GM21825 (cell line): ENCODE measurements at regions not wholly inside any gene's neighbourhood (a gene's known extent, or its start where the extent isn't known, plus 50 kb on each side); places are given as distances from the start of the nearest gene placed in this dataset.

ENCODE experiments used
- ATAC-seq: cut with Tn5 transposase; IDR thresholded peaks from one replicate; pipeline ENCODE4 v1.9.1; 2021; ENCODE audit warnings: mild to moderate bottlenecking, moderate library complexity; ENCODE audit not compliant: unreplicated experiment

DNA sequence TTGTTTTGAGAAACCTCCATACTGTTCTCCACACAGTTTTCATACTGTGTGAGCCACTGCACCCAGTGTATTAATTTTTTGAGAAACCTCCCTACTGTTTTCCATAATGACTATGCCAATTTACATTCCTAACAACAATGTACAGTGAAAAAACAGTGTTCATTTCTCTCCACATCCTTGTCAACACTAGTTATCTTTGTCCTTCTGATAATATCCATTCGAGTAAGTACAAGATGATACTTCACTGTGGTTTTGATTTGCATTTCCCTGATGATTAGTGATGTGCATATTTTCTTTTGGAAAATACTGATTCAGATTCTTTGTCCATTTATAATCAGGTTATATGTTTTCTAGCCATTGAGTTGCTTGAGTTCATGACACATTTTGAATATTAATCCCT lies 462.0 kb downstream of the CDH11 start:
- ATAC-seq: no peak

- no peak for ATAC-seq
Observed at GRCh38 chr16:64657316-64658011, 464.4 kb downstream of the CDH11 start.

GRCh38 chr16:64656471-64656870 lies 465.4 kb downstream of the CDH11 start:
- no peak for ATAC-seq

DNA sequence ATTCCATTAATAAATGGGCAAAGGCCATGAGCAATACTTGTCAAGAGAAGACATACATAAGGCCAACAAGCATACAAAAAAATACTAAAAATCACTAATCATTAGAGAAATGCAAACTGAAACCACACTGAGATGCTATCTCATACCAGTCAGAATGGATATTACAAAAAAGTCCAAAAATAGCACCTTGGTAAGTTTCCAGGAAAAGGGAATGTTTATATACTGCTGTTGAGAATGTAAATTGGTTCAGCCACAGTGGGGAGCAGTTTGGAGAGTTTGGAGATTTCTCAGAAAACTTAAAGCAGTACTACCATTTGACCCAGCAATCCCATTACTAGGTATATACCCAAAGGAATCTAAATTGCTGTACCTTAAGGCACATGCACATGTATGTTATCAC lies 467.7 kb downstream of the CDH11 start:
- ATAC-seq: no peak

DNA sequence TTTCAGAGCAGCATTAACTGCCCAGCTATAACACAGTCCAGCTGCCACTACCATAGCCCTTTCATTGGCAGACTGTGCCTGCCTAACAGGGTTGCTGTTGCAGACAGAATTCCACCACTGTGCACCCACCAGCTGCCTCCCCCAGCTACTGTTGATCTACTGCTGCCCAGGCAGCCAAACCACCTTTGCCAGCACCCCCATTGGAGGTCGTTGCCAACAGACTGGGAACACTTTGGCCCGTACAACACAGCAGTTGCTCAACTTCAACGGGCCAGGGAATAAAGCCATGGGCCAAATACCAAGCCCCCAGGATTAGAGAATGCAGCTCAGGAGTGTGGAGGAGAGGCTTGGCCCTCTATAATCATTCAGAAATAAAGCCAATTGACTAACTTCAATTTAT lies 473.6 kb downstream of the CDH11 start:
- ATAC-seq: no peak

DNA sequence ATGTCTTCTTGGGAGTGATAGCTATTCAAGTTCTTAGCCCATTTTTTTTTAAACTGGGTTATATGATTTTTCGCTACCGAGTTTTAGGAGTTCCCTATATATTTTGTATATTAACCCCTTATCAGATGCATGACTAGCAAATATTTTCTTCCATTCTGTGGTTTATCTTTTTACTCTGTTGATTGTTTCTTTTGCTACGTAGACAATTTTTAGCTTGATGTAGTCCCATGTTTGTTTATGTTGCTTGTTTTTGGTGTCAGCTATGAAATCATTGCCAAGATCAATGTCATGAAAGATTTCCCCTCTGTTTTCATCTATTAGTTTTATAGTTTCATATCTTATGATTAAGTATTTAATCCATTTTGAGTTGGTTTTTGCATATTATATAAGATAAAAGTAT lies 480.5 kb downstream of the CDH11 start:
- no peak for ATAC-seq

DNA sequence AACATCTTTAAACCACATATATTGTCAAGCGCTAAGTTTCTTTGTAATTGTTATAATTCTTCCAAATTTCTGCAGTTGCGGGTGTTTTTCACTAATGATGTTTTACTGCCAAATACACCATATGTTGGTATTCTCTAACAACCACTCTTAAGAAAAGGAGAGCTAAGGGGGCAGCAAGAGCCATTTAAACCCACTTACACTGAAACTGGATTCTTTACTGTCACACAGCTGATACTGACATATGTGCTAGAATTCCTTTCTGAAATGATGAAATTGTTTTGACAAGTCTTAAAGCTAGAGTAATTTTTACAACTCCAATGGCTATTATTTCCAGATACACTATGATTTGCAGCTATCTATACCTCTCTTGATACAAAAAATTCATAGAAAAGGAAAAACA lies 483.1 kb downstream of the CDH11 start:
- no peak for ATAC-seq

DNA sequence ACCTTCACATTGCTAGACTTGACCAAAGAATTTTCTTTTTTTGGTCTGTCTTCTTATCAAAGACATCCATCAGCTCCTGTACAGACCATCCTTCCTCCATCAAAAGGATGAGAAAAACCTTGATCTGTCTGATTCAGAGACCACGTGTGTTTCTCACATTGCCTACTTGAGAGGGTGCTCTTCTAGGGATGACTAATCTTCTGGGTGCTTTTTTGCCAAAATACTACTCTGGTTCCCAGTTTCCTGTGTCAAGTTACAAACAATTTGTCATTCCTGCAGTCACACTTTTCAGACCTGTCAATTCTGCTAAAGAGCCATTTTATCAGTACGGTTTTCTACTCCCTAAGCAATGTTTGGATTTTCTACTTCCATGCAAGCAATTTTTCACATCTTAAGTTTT lies 492.2 kb downstream of the CDH11 start:
- no peak for ATAC-seq

DNA sequence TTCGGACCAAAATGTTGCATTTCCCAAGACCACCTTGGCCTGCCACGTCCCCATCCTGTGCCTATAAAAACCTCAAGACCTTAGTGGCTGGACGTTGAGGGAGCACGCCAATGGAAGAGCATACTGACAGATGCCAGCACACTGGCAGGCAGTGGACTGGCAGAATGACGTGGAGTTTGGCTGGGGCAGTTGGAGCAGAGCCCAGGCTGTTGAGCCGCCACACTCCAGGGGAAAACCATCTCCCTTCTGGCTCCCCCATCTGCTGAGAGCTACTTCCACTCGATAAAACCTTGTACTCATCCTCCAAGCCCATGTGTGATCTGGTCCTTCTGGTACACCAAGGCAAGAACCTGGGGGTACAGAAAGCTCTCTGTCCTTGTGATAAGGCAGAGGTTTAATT lies 494.1 kb downstream of the CDH11 start:
- no peak for ATAC-seq

DNA sequence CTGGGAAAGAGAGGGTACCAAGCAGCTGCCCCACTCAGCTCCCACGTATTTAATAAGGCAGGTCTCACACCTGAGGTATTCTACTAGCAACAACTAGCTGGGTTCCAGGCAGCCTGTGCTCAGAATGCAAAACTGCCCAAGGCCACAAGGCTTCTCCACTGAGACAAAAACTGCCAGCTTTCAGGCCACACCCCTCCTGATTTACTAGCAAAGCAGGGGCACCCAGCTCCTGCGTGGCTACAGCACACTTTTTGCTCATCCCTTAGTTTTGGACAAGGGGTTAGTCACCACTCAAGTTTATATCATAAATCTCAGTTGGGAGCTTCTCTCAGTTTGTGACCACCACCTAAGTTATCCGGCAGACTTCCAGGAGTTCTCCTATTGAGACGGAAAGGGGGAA lies 494.6 kb downstream of the CDH11 start:
- ATAC-seq: no peak

DNA sequence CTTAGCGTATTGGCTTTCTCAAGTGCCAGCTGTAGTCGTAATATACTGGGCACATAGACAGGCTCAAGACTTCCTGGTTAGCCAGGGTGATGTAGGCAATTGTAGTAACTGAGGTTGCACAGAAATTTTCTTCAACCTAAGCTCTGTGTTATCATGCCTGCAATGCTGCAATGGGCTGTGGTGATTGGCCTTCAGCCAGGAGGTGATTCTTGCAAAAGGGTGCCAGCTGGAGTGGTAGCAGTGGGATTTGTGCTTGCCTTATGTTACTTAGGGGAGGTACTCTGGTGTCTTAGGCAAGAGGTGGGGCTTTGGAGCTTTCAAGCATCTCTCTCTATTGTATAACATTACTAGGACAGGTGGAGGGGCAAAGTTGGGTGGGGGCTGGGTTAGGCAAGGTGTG lies 495.1 kb downstream of the CDH11 start:
- no peak for ATAC-seq

GRCh38 chr16:64621616-64622015 lies 500.2 kb downstream of the CDH11 start:
- no peak for ATAC-seq

DNA sequence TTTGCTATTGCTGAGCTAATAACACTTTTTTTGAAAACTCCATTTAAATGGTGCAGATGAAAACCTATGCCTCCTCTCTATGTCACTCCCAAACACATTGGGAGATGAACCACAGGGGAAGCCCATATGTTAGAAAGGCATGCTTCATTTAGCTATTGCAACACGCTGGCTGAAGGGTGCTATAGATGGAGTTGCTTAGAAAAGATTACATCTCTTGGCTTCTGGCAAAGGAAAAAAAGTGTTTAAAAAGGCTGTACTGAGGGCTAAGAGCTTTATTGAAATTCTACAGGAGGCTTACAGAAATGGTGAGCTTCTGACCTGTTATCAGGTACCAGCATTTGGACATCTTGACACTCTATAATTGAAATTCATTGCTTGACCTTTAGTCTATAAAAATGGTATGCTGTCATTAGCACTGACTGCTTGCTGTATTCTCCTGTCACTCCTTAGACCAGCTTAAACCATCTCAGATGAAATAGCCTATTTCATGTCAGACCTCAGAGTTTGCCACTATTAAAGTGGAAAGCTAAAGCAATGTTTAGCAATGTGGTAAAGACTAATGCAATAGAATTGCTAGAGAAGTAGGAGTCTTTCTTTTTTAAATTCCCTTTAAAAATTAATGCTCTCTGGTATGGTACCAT lies 503.9 kb downstream of the CDH11 start:
- no peak for ATAC-seq

- no peak for ATAC-seq
Observed at GRCh38 chr16:64615630-64616280, 506.1 kb downstream of the CDH11 start.

GRCh38 chr16:64596196-64596595 lies 525.7 kb downstream of the CDH11 start:
- ATAC-seq: no peak

DNA sequence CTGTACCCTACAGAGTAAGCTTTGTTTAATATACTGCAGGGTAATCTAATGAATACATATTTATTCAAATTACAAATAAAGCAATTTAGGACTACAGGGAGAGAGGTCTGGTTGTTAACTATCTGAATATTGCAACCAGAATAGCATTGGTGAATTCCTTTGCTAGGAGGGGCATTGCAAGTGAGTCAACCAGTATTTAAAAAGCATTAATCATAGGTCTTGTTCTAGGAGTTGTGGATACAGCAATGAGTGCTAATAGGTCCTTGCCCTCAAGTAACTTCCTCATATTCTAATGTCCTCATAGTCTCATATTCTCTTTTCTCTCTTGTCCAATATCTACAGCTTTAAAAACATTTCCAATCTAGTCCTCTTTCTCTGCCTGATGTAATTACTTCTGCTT lies 531.4 kb downstream of the CDH11 start:
- ATAC-seq: no peak

GRCh38 chr16:64589836-64590235 lies 532.0 kb downstream of the CDH11 start:
- no peak for ATAC-seq

GRCh38 chr16:64586781-64587180 lies 535.1 kb downstream of the CDH11 start:
- ATAC-seq: no peak

DNA sequence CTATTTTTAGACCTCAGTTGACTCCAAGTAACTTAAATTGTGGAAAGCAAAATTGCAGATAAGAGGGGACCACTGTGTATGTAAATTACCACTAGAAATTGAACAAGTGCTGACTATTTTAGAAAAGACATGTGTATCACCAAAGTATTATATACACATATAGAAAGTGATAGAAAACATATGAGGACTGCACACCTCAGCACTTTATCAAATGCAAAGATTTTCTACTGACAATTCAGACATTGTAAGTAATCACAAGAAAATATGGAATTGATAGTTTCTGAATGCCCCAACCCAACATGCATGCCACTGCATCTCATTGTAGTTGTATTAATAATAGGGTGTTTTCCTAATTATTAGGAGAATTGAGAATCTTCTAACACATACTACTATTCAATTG lies 536.5 kb downstream of the CDH11 start:
- no peak for ATAC-seq

DNA sequence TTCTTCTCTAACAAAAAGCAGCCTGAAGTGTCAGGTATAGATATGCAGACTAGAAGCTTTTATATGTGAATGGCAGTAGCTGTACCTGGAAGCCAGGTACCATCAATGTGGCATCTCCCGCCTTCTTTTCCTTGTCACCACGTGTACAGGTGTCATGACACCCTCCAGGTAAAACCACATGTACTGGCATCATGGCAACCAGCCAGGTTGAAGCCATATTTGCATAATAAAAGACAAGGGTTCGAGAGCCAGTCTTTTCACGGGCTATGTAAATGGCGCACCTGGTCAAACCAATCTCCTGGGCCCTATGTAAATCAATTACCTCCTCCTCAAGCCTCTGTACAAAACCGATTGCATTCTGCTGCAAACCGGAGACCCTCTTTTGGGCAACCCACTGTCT lies 541.3 kb downstream of the CDH11 start:
- ATAC-seq: no peak

GRCh38 chr16:64579712-64580111 lies 542.2 kb downstream of the CDH11 start:
- ATAC-seq: no peak

- ATAC-seq: no peak
Observed at GRCh38 chr16:64545768-64546167, 576.1 kb downstream of the CDH11 start.
